Mucosa of descending colon (tissue), 3 donors: ENCODE measurements at regions not wholly inside any gene's neighbourhood (a gene's known extent, or its start where the extent isn't known, plus 50 kb on each side); places are given as distances from the start of the nearest gene placed in this dataset.

Experiments
- ATAC-seq: fragments of 200-7000 bp; cut with Tn5 transposase; one replicate; pipeline ENCODE4 v1.9.1; 2020; ENCODE audit warnings: mild to moderate bottlenecking, moderate library complexity
- DNase-seq, 3 donors: peaks; one replicate each; pipeline ENCODE4 v3.0.0-alpha.2; 2020
- H3K36me3 ChIP-seq: fragments of 200-600 bp; one replicate; pipeline ENCODE4 v1.8.0; 2021; ENCODE audit warnings: low read depth, mild to moderate bottlenecking
- H3K4me1 ChIP-seq: fragments of 200-600 bp; one replicate; pipeline ENCODE4 v1.8.0; 2021; ENCODE audit warnings: low read depth, mild to moderate bottlenecking
- H3K4me3 ChIP-seq: fragments of 200-600 bp; one replicate; pipeline ENCODE4 v1.8.0; 2021; ENCODE audit warnings: mild to moderate bottlenecking
- H3K9me3 ChIP-seq: fragments of 200-600 bp; one replicate; pipeline ENCODE4 v1.8.0; 2021; ENCODE audit warnings: mild to moderate bottlenecking
- CTCF ChIP-seq: fragments of 200-600 bp; IDR thresholded peaks from one replicate; pipeline ENCODE4 v1.8.0; 2022; ENCODE audit warnings: antibody characterized with exemption, mild to moderate bottlenecking
- intact Hi-C, 2 donors: fragments of 100-400 bp; cut with DNase I in 1 of 2; cut with micrococcal nuclease in 1 of 2; formaldehyde crosslinking; loops; one replicate each; pipeline versions ENCODE4 v1.11.0 to v1.11.1; 2022; cut with DNase I, micrococcal nuclease
- donor health status: DM: no; HTN: no; CAD: no; lungs with moderate emphysema.
- donor health status: DM: no; HTN: no; CAD: no.
- donor health status: DM: no; HTN: yes; CAD: no.

GRCh38 chr12:88977115-88977514 lies 375.2 kb downstream of the DUSP6 start:
- H3K36me3 ChIP-seq, result no peaks in the 10 kb centered on the region
- ATAC-seq (no peak), DNase-seq (no peak)
- no peaks in the 10 kb centered on the region for H3K9me3 ChIP-seq
- no peak overlapping the region for H3K4me3 ChIP-seq
- no peaks in the 10 kb centered on the region for H3K4me1 ChIP-seq
- TF ChIP-seq CTCF, result no peak
- intact Hi-C loops, result no loop called here

GRCh38 chr12:88973998-88974397 lies 378.3 kb downstream of the DUSP6 start:
- ATAC-seq (no peak), DNase-seq (no peak)
- intact Hi-C loops, result no loop called here
- Histone ChIP-seq H3K36me3 (no peaks in the 10 kb centered on the region), H3K4me1 (no peaks in the 10 kb centered on the region), H3K9me3 (no peaks in the 10 kb centered on the region), H3K4me3 (no peak overlapping the region)
- no peak for TF ChIP-seq CTCF

GRCh38 chr12:88970740-88971139 lies 381.6 kb downstream of the DUSP6 start:
- no peaks in the 10 kb centered on the region for H3K36me3 ChIP-seq
- intact Hi-C loops, result no loop called here
- ATAC-seq (no peak), DNase-seq (no peak)
- TF ChIP-seq CTCF, result no peak
- H3K9me3 ChIP-seq, result no peaks in the 10 kb centered on the region
- no peaks in the 10 kb centered on the region for H3K4me1 ChIP-seq
- H3K4me3 ChIP-seq, result no peak overlapping the region

GRCh38 chr12:88969127-88969526 lies 383.2 kb downstream of the DUSP6 start:
- intact Hi-C loops, result no loop called here
- Histone ChIP-seq H3K36me3 (no peaks in the 10 kb centered on the region), H3K9me3 (no peaks in the 10 kb centered on the region), H3K4me1 (no peaks in the 10 kb centered on the region), H3K4me3 (no peak overlapping the region)
- DNase-seq (no peak), ATAC-seq (no peak)
- no peak for TF ChIP-seq CTCF

GRCh38 chr12:88960213-88960878 lies 380.1 kb upstream of the KITLG start:
- intact Hi-C loops, result no loop called here
- no peak for DNase-seq
- ATAC-seq, result no peak
- no peak for TF ChIP-seq CTCF
- Histone ChIP-seq H3K36me3 (no peaks in the 10 kb centered on the region), H3K4me3 (no peak overlapping the region), H3K9me3 (no peaks in the 10 kb centered on the region), H3K4me1 (no peaks in the 10 kb centered on the region)

GRCh38 chr12:88958946-88959345 lies 378.7 kb upstream of the KITLG start:
- intact Hi-C loops, result no loop called here

More at GRCh38 chr12:88958946-88959345, 378.7 kb upstream of the KITLG start:
- TF ChIP-seq CTCF, result no peak
- no peak for DNase-seq
- H3K9me3 ChIP-seq, result no peaks in the 10 kb centered on the region
- no peak overlapping the region for H3K4me3 ChIP-seq
- no peak for ATAC-seq
- H3K36me3 ChIP-seq, result no peaks in the 10 kb centered on the region
- no peaks in the 10 kb centered on the region for H3K4me1 ChIP-seq
